ENCODE measurements at regions not wholly inside any gene's neighbourhood (a gene's known extent, or its start where the extent isn't known, plus 50 kb on each side); places are given as distances from the start of the nearest gene placed in this dataset.

DNA sequence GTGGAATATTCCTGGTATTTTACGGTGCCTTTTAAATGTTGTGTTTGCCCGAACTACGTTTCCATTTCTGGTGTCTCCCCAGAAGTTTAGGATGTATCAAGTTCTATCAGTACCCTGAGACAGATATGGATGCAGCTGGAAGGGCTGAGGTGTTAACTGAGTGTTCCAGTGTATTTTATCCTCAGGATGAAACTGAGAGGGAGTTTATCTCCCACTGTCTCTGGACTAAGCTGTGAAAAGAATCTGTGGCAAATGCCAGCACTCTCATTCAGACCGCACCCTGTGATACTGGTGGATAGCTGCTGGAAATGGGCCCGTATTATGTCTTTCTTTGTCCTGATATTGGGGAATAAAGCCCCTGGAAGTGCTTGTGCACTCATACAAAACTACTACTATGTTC is 887.2 kb upstream of the TYRP1 start (continued):
- no peak for TF ChIP-seq ZNF423 (CRISPR knock-in tag; IDR thresholded peaks at IDR 0.05)
- TF ChIP-seq, protein P1, sequence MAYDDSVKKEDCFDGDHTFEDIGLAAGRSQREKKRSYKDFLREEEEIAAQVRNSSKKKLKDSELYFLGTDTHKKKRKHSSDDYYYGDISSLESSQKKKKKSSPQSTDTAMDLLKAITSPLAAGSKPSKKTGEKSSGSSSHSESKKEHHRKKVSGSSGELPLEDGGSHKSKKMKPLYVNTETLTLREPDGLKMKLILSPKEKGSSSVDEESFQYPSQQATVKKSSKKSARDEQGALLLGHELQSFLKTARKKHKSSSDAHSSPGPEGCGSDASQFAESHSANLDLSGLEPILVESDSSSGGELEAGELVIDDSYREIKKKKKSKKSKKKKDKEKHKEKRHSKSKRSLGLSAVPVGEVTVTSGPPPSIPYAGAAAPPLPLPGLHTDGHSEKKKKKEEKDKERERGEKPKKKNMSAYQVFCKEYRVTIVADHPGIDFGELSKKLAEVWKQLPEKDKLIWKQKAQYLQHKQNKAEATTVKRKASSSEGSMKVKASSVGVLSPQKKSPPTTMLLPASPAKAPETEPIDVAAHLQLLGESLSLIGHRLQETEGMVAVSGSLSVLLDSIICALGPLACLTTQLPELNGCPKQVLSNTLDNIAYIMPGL (CRISPR knock-in tag; IDR thresholded peaks at IDR 0.05) = no peak

- TF ChIP-seq ZNF317 (CRISPR knock-in tag; IDR thresholded peaks at IDR 0.05; ENCODE audit: borderline replicate concordance, low read depth) (no peak), ATF1 (CRISPR knock-in tag; IDR thresholded peaks at IDR 0.05) (no peak), SMAD4 (CRISPR knock-in tag; IDR thresholded peaks at IDR 0.05) (no peak), NR3C1 (CRISPR knock-in tag; conservative IDR thresholded peaks at IDR 0.05; ENCODE audit: low read depth) (no peak), EMX1 (CRISPR knock-in tag; IDR thresholded peaks at IDR 0.05) (no peak), ELF4 (CRISPR knock-in tag; IDR thresholded peaks at IDR 0.05; ENCODE audit: low read depth) (no peak), ZNF396 (CRISPR knock-in tag; IDR thresholded peaks at IDR 0.05; ENCODE audit: borderline replicate concordance) (no peak), CDX4 (CRISPR knock-in tag; IDR thresholded peaks at IDR 0.05; ENCODE audit: borderline replicate concordance) (no peak), E2F1 (CRISPR knock-in tag; IDR thresholded peaks at IDR 0.05) (no peak), GRHL2 (CRISPR knock-in tag; IDR thresholded peaks at IDR 0.05; ENCODE audit: insufficient replicate concordance, severe bottlenecking) (no peak), CBFB (CRISPR knock-in tag; IDR thresholded peaks at IDR 0.05; ENCODE audit: low read depth) (no peak), FOXP1 (CRISPR knock-in tag; IDR thresholded peaks at IDR 0.05; ENCODE audit: borderline replicate concordance) (no peak), KAT7 (CRISPR knock-in tag; IDR thresholded peaks at IDR 0.05; ENCODE audit: borderline replicate concordance) (no peak), ZMAT4 (CRISPR knock-in tag; IDR thresholded peaks at IDR 0.05) (no peak), TEAD4 (CRISPR knock-in tag; IDR thresholded peaks at IDR 0.05) (no peak)
- TF ChIP-seq, protein P2, sequence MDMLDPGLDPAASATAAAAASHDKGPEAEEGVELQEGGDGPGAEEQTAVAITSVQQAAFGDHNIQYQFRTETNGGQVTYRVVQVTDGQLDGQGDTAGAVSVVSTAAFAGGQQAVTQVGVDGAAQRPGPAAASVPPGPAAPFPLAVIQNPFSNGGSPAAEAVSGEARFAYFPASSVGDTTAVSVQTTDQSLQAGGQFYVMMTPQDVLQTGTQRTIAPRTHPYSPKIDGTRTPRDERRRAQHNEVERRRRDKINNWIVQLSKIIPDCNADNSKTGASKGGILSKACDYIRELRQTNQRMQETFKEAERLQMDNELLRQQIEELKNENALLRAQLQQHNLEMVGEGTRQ (CRISPR knock-in tag; IDR thresholded peaks at IDR 0.05) = no peak
- TF ChIP-seq, protein P3, sequence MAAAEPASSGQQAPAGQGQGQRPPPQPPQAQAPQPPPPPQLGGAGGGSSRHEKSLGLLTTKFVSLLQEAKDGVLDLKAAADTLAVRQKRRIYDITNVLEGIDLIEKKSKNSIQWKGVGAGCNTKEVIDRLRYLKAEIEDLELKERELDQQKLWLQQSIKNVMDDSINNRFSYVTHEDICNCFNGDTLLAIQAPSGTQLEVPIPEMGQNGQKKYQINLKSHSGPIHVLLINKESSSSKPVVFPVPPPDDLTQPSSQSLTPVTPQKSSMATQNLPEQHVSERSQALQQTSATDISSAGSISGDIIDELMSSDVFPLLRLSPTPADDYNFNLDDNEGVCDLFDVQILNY (CRISPR knock-in tag; IDR thresholded peaks at IDR 0.05) = no peak
- no peaks in the 10 kb centered on the region for H3K9me3 Mint-ChIP-seq
- POLR2A ChIA-PET = no interaction called here
These were observed 871.7 kb upstream of the TYRP1 start for GRCh38 chr9:11821306-11821975.

More at GRCh38 chr9:11821306-11821975, 871.7 kb upstream of the TYRP1 start:
- Mint-ChIP-seq H3K27me3 (ENCODE audit: low read depth) (no peaks in the 10 kb centered on the region), H3K4me3 (no peak overlapping the region), H3K27ac (no peak overlapping the region), H3K4me1 (no peaks in the 10 kb centered on the region), H3K36me3 (no peaks in the 10 kb centered on the region)
- CTCF ChIA-PET = no interaction called here
- ATAC-seq (no peak), DNase-seq (ENCODE audit: low spot score) (no peak)
